ENCODE measurements at regions not wholly inside any gene's neighbourhood (a gene's known extent, or its start where the extent isn't known, plus 50 kb on each side); places are given as distances from the start of the nearest gene placed in this dataset.

DNA sequence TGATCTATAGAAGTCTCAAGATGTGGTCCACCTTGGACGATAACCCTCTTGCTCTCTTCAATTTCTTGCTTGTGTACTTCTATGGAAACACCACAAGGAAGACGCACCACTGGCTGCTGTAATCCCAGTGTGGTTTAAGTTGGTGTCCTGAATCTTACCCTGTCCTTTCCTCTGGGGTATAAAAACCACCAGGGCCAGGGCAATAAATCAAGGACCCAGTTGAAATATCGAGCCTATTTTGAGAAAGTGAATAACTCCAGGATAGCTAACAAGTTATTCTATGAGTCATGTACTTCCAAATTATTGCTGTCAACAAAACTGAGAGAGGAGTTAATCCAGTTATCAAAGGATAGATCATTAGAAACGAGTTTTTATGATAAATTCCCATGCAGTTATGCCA, 137.0 kb downstream of the RND3 start:
- TF ChIP-seq EZH2 (IDR thresholded peaks at IDR 0.05; ENCODE audit: insufficient read depth, poor library complexity, severe bottlenecking) (no peak), EZH2phosphoT487 (IDR thresholded peaks at IDR 0.05; ENCODE audit: insufficient read depth, low read depth) (no peak)
